A549 (cell line): ENCODE measurements at regions not wholly inside any gene's neighbourhood (a gene's known extent, or its start where the extent isn't known, plus 50 kb on each side); places are given as distances from the start of the nearest gene placed in this dataset.

Experiments used
- ATAC-seq, 2 experiments: fragments of 200-7000 bp in 1 of 2; fragments of >200 bp in 1 of 2; cut with Nextera tagmentation in 1 of 2; cut with Tn5 transposase in 1 of 2; 3 replicates each; pipeline versions ENCODE4 v1.8.0 to v1.9.1; 2018 to 2020; ENCODE audit warnings: mild to moderate bottlenecking in 1 of 2, moderate library complexity in 1 of 2
- CTCF ChIA-PET: fragments of 300-600 bp; sonication (Branson Sonifier 250); formaldehyde crosslinking; extraction: SDS; loops from one replicate; lab custom pipeline; 2021; ENCODE audit warnings: antibody characterized with exemption, inconsistent platforms; lab: Yijun Ruan, JAX
- POLR2A ChIA-PET: fragments of 350-600 bp; formaldehyde crosslinking; extraction: SDS; loops from one replicate; lab custom pipeline; 2021; ENCODE audit warnings: antibody characterized with exemption, inconsistent platforms; lab: Yijun Ruan, JAX
- DNase-seq, 2 experiments: peaks; one replicate each; pipeline versions ENCODE4 v3.0.0 to v3.0.0-alpha.2; 2011 to 2016; ENCODE audit warnings: low read depth in 1 of 2, low spot score in 1 of 2
- FAIRE-seq: peaks from 2 replicates; lab custom pipeline; 2011; peaks lifted over from hg19 to GRCh38; lab: Jason Lieb, UNC
- H3K27ac ChIP-seq, 2 experiments: fragments of >200 bp; sonication (Bioruptor Twin); formaldehyde crosslinking; 3 replicates each; pipeline ENCODE4 v1.5.1; 2016 to 2017
- H3K4me1 ChIP-seq: fragments of >200 bp; sonication (Bioruptor Twin); formaldehyde crosslinking; 3 replicates; pipeline ENCODE4 v1.6.1; 2016
- H3K4me2 ChIP-seq: fragments of >200 bp; sonication (Bioruptor Twin); formaldehyde crosslinking; 3 replicates; pipeline ENCODE4 v1.6.1; 2016
- H3K4me3 ChIP-seq: fragments of >200 bp; sonication (Bioruptor Twin); formaldehyde crosslinking; 3 replicates; pipeline ENCODE4 v1.5.1; 2016
- H3K9me3 ChIP-seq: fragments of >200 bp; sonication (Bioruptor Twin); formaldehyde crosslinking; 3 replicates; pipeline ENCODE4 v1.6.1; 2016
- ESRRA ChIP-seq: fragments of 150-350 bp; IDR thresholded peaks from 2 replicates; pipeline ENCODE4 v1.6.1; 2014; ENCODE audit warnings: mild to moderate bottlenecking, low read length, borderline replicate concordance
- FOSB ChIP-seq: fragments of 250-450 bp; sonication (Bioruptor Pico); IDR thresholded peaks from 2 replicates; pipeline ENCODE4 v1.5.0; 2020; ENCODE audit warnings: mild to moderate bottlenecking, moderate library complexity
- FOSL2 ChIP-seq, 2 experiments: fragments of 450-650 bp in 1 of 2; fragments of >200 bp in 1 of 2; sonication (Bioruptor Twin) in 1 of 2; formaldehyde crosslinking; IDR thresholded peaks; 2 replicates each; pipeline versions ENCODE4 v1.5.0 to v1.6.1; 2016 to 2020; ENCODE audit warnings: mild to moderate bottlenecking in 1 of 2, moderate library complexity in 1 of 2
- HDAC2 ChIP-seq: fragments of 200-600 bp; sonication (generic); IDR thresholded peaks from 2 replicates; pipeline ENCODE4 v1.6.1; 2016
- HEYL ChIP-seq: fragments of 250-450 bp; sonication (Bioruptor Pico); IDR thresholded peaks from 2 replicates; pipeline ENCODE4 v1.8.0; 2021; ENCODE audit warnings: mild to moderate bottlenecking, moderate library complexity
- HOXA7 ChIP-seq: fragments of 250-450 bp; sonication (Bioruptor Pico); IDR thresholded peaks from 2 replicates; pipeline ENCODE4 v1.5.0; 2020; ENCODE audit warnings: mild to moderate bottlenecking, moderate library complexity
- JUNB ChIP-seq: fragments of >200 bp; sonication (Bioruptor Twin); formaldehyde crosslinking; IDR thresholded peaks from 2 replicates; pipeline ENCODE4 v1.6.1; 2016
- KDM1A ChIP-seq: fragments of 200-600 bp; sonication (generic); IDR thresholded peaks from 2 replicates; pipeline ENCODE4 v1.6.1; 2016; ENCODE audit warnings: low read depth, mild to moderate bottlenecking
- KDM5A ChIP-seq: fragments of 200-600 bp; sonication (generic); IDR thresholded peaks from 2 replicates; pipeline ENCODE4 v1.6.1; 2016; ENCODE audit warnings: antibody characterized with exemption, mild to moderate bottlenecking
- NR3C1 ChIP-seq: fragments of >200 bp; sonication (Bioruptor Twin); formaldehyde crosslinking; IDR thresholded peaks from 3 replicates; pipeline ENCODE4 v1.6.1; 2017
- POLR2AphosphoS2 ChIP-seq: conservative IDR thresholded peaks from 2 replicates; pipeline ENCODE4 v1.6.1; 2012; ENCODE audit warnings: low read length, improper control_type of control experiment, inconsistent platforms
- RCOR1 ChIP-seq: fragments of 150-350 bp; IDR thresholded peaks from 2 replicates; pipeline ENCODE4 v1.6.1; 2014; ENCODE audit warnings: antibody characterized with exemption, low read length, low read depth
- RNF2 ChIP-seq: fragments of 200-600 bp; sonication (generic); IDR thresholded peaks from 2 replicates; pipeline ENCODE4 v1.6.1; 2016; ENCODE audit warnings: low read depth, mild to moderate bottlenecking, antibody characterized with exemption, moderate library complexity, borderline replicate concordance
- SMC3 ChIP-seq: fragments of >200 bp; sonication (Bioruptor Twin); formaldehyde crosslinking; IDR thresholded peaks from 3 replicates; pipeline ENCODE4 v1.6.1; 2018; ENCODE audit warnings: inconsistent platforms
- TFCP2L1 ChIP-seq: fragments of 250-450 bp; sonication (Bioruptor Pico); IDR thresholded peaks from 2 replicates; pipeline ENCODE4 v1.5.0; 2021; ENCODE audit warnings: mild to moderate bottlenecking
- TP53 ChIP-seq: fragments of 250-450 bp; sonication (Bioruptor Pico); IDR thresholded peaks from 2 replicates; pipeline ENCODE4 v1.5.0; 2021; ENCODE audit warnings: mild to moderate bottlenecking, moderate library complexity
- ZC3H11A ChIP-seq: fragments of 450-650 bp; IDR thresholded peaks from 2 replicates; pipeline ENCODE4 v1.6.1; 2014; ENCODE audit warnings: antibody characterized with exemption, mild to moderate bottlenecking
- ZFP36 ChIP-seq: fragments of 450-650 bp; IDR thresholded peaks from 2 replicates; pipeline ENCODE4 v1.6.1; 2014; ENCODE audit warnings: borderline replicate concordance; ENCODE audit not compliant: partially characterized antibody
- ZNF302 ChIP-seq: fragments of 250-450 bp; sonication (Bioruptor Pico); IDR thresholded peaks from 2 replicates; pipeline ENCODE4 v1.9.0; 2021; ENCODE audit warnings: inconsistent platforms, mild to moderate bottlenecking, moderate library complexity
- ZSCAN20 ChIP-seq: fragments of 250-450 bp; sonication (Bioruptor Pico); IDR thresholded peaks from 2 replicates; pipeline ENCODE4 v1.8.0; 2022; ENCODE audit warnings: mild to moderate bottlenecking, moderate library complexity
- WGBS: methylation state at CpG from one replicate; pipeline ENCODE4 v1.1.6; 2017; ENCODE audit errors: missing lambda C conversion rate; 5-methylcytosine and 5-hydroxymethylcytosine counted together
- TF ChIP-seq, protein P1 (sequence below): fragments of >200 bp; sonication (Bioruptor Twin); formaldehyde crosslinking; IDR thresholded peaks from 3 replicates; pipeline ENCODE4 v1.5.1; 2016
- TF ChIP-seq, protein P2 (sequence below): fragments of >200 bp; sonication (Bioruptor Twin); formaldehyde crosslinking; IDR thresholded peaks from 2 replicates; pipeline ENCODE4 v1.6.1; 2016
- TF ChIP-seq, protein P3 (sequence below): IDR thresholded peaks from 2 replicates; pipeline ENCODE4 v1.6.1; 2012

DNA sequence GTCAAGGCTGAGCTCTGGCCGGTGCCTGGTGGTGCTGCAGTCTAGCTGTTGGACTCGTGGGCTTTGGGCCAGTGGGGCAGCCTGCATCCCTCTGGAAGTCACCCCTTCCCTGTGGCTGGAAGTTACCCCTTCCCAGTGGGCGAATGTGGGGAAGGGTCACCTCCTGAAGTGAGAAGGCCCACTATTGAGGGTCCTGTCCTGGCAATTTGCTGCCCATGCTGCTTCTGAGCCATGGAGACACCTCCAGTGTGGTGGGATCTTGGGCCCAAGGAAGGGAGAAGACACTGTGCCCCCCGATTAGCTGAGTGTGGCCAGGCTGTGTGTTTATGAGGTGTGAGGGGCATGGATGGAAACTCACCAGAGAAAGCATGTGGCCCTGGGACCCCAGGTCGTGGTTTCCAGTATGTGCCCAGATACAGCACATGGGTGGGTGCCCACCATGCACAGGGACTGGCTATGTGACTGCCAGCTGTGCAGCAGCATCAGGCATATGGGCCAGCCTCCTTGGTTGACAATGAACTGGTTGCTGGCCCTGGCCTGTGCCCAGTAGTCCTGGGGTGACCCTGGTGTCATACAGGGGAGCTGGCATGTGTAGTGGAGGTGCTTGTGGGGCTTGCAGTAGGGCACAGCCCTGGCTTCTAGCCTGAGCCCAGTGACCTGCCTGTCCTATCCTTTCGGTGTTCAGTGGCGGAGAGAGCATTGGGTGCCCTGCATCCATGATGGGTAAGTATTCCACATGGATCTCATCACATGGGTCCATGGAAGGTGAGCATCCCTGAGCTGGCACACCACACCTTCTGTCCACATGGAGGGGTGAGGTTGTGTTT lies 221.2 kb downstream of the SNRPN start:
- Histone ChIP-seq H3K27ac (no peak overlapping the region), H3K4me3 (no peak overlapping the region), H3K4me1 (no peaks in the 10 kb centered on the region), H3K9me3 (no peaks in the 10 kb centered on the region), H3K4me2 (no peak overlapping the region)
- TF ChIP-seq FOSB (CRISPR knock-in tag) (no peak), HDAC2 (no peak), SMC3 (no peak), KDM1A (no peak), NR3C1 (no peak), ESRRA (no peak), RNF2 (no peak), POLR2AphosphoS2 (no peak), ZC3H11A (no peak), HEYL (no peak), ZNF302 (CRISPR knock-in tag) (no peak), ZFP36 (no peak), TP53 (CRISPR knock-in tag) (no peak), KDM5A (no peak), RCOR1 (no peak), ZSCAN20 (no peak), JUNB (no peak), HOXA7 (CRISPR knock-in tag) (no peak)
- TF ChIP-seq, protein P1, sequence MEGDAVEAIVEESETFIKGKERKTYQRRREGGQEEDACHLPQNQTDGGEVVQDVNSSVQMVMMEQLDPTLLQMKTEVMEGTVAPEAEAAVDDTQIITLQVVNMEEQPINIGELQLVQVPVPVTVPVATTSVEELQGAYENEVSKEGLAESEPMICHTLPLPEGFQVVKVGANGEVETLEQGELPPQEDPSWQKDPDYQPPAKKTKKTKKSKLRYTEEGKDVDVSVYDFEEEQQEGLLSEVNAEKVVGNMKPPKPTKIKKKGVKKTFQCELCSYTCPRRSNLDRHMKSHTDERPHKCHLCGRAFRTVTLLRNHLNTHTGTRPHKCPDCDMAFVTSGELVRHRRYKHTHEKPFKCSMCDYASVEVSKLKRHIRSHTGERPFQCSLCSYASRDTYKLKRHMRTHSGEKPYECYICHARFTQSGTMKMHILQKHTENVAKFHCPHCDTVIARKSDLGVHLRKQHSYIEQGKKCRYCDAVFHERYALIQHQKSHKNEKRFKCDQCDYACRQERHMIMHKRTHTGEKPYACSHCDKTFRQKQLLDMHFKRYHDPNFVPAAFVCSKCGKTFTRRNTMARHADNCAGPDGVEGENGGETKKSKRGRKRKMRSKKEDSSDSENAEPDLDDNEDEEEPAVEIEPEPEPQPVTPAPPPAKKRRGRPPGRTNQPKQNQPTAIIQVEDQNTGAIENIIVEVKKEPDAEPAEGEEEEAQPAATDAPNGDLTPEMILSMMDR, result no peak
- TF ChIP-seq, protein P2, sequence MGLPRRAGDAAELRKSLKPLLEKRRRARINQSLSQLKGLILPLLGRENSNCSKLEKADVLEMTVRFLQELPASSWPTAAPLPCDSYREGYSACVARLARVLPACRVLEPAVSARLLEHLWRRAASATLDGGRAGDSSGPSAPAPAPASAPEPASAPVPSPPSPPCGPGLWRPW, result no peak
- ATAC-seq, result no peak
- DNase-seq, result no peak
- WGBS, result 0% methylated on average over 2 of the region's 7 CpGs
- no peak for FAIRE-seq
- POLR2A ChIA-PET, result no interaction called here
- CTCF ChIA-PET, result no interaction called here

DNA sequence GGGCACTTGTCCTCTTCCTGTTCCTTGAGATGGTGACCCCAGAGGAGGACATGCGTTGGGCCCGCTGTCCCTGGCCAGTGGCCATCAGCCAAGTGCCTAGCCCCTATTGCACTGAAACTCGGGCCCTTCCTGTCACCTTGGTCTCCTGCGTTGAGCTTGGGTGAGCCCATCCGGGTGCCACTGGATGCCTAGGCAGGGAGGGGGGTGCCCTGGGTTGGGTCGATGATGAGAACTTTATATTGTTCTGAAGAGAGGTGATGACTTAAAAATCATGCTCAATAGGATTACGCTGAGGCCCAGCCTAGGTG lies 221.8 kb downstream of the SNRPN start:
- 0% methylated on average over 3 of the region's 7 CpGs for WGBS

More for the DNA sequence above, 221.8 kb downstream of the SNRPN start:
- POLR2A ChIA-PET, result no interaction called here
- ATAC-seq, result no peak
- no peak for DNase-seq
- no peak for FAIRE-seq
- Histone ChIP-seq H3K4me2 (no peak overlapping the region), H3K27ac (no peak overlapping the region), H3K4me1 (no peaks in the 10 kb centered on the region), H3K9me3 (no peaks in the 10 kb centered on the region), H3K4me3 (no peak overlapping the region)
- CTCF ChIA-PET, result no interaction called here
- no peak for TF ChIP-seq ESRRA
- no peak for TF ChIP-seq TFCP2L1 (CRISPR knock-in tag)
- no peak for TF ChIP-seq FOSL2 (IDR thresholded peaks at IDR 0.05)
- no peak for TF ChIP-seq FOSL2 (CRISPR knock-in tag; IDR thresholded peaks at IDR 0.05)
- TF ChIP-seq, protein P3, sequence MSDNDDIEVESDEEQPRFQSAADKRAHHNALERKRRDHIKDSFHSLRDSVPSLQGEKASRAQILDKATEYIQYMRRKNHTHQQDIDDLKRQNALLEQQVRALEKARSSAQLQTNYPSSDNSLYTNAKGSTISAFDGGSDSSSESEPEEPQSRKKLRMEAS, result no peak
- TF ChIP-seq RCOR1, result no peak
